A673 (cell line): ENCODE measurements at regions not wholly inside any gene's neighbourhood (a gene's known extent, or its start where the extent isn't known, plus 50 kb on each side); places are given as distances from the start of the nearest gene placed in this dataset.

ENCODE experiments used
- CTCF ChIP-seq: fragments of 300-800, 200-600 bp; sonication (generic); conservative IDR thresholded peaks from 2 replicates; pipeline ENCODE4 v1.5.1; 2017; ENCODE audit warnings: low read depth, mild to moderate bottlenecking, antibody characterized with exemption, low read length, moderate library complexity, mixed read lengths
- EZH2 ChIP-seq: fragments of 200-600 bp; sonication (generic); IDR thresholded peaks from 2 replicates; pipeline ENCODE4 v1.6.1; 2017; ENCODE audit warnings: borderline replicate concordance, low read depth, mild to moderate bottlenecking, mixed read lengths, antibody characterized with exemption, low read length; ENCODE audit not compliant: poor library complexity, severe bottlenecking

- TF ChIP-seq CTCF (no peak), EZH2 (no peak)
These were observed 146.9 kb downstream of the SLC30A10 start for GRCh38 chr1:219781491-219781890.
